ENCODE measurements at regions not wholly inside any gene's neighbourhood (a gene's known extent, or its start where the extent isn't known, plus 50 kb on each side); places are given as distances from the start of the nearest gene placed in this dataset.

DNA sequence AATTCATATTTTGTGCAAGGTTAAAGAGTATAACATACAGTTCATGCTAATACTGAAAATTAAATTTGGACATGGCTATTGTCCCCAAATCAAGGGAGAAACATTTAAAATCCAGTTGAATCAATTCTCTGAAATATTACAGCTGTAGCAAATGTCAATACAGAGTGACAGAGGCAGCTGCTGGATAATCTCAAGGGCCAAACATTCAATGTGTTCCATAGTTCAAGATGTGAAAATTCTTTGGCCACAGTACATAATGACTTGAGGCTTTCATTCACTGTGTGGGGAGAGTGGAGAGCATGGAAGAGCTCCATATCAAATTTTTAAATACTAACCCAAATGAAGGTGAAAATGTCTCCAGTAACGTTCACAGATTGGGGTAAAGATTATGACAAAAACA, 1192.8 kb upstream of the CADM2 start:
- no peak for FAIRE-seq

DNA sequence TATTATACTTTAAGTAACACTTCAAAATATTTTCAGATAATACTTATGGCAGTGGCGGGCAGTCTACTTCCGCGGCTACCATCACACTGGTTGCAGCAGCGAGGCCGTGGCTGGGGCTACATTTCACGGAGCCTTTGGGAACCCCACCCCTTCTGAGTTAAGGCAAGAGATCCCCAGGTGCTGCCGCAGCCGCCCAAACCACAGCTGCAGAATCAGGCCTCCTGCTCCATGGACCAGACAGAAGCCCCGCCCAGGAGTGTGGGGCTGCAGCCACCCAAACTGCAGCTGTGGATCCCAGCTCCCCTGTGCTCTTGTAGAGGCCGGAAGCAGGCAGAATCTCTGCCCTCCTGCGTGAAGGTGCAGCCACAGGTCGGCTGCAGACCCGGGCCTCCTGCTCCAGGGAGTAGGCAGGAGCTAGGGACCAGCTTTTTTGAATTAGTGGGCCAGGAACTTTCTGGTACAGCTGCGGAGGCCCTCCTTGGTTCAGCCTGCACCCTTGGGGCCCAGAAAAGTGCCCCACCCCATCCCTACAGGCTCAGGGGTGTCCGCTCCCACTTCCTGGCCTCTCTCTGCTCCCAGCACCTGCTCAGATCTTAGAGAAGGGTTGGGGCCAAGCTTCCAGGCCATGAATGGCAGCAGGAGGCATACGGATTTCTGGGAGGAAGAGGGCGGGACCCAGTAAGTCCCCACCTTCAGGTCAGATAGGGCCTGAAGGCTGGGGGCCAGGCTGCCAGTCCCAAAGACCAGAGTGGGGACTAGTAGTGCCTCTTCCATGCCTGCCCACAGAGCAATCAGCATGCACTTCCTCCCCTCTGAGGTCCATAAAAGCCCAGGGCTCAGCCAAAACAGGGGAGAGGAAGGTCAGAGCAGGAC, 1188.8 kb upstream of the CADM2 start:
- FAIRE-seq, result no peak

DNA sequence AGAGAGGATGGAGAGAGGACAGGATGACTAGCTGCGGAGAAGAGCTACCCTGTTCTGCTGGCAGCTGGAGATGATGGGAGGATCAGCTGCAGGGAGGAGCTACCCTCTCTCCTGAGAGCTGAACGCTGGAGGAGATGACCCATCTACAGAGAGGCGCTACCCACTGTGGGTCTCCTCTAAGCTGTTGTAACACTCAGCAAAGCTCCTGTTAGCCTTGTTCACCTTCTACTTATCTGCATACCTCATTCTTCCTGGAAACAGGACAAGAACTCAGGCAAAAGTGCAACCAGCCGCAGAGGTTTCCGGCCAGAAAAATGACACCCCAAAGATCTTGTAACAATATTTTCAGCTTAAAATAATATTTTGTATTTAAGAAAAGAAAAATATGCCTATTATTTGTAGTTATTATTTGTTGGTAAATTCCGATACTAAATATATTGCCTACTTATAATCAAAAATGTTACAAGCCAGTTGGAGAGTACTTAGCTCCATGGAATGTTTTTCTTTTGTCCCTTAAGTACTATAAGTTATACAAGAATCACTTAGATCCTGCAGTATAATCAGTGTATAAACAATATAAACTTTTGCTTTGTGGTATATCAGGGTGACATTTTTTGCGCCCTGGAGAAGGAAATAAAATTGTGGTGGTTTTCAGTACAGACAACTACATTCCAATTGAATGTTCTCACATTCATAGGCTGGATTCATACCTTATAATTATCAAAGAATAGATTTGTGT, 1188.0 kb upstream of the CADM2 start:
- FAIRE-seq, result no peak

DNA sequence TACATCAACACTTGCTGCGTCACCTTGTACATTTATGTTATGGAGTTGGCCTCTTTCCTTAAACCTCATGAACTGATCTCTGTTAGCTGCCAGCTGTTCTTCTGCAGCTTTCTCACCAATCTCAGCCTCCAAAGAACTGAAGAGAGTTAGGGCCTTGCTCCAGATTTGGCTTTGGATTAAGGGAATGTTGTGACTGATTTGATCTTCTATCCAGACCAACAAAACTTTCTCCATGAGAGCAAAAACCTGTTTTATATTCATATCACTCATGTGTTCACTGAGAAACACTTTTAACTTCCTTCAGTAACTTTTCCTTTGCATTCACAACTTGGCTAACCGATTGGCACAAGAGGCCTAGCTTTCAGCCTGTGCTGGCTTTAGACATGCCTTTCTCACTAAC, 1156.0 kb upstream of the CADM2 start:
- no peak for FAIRE-seq

DNA sequence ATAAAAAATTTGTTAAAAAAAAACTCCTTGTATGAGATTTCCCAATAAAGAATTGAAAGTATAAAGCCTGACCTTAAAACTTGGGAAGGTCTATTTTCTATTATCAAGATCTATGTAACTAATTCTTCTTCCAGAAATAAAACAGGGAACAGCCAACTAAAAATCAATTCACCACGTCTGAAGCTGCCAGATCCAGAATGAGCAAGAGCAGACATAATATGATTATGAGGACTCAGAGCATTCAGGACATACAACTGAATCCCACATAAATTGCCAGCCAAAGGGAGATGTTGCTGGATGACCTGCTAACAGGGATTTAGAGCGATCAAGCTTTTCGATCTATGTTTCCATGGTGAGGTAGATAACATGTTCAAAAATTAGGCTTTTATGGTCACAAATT, 1151.3 kb upstream of the CADM2 start:
- FAIRE-seq, result no peak

DNA sequence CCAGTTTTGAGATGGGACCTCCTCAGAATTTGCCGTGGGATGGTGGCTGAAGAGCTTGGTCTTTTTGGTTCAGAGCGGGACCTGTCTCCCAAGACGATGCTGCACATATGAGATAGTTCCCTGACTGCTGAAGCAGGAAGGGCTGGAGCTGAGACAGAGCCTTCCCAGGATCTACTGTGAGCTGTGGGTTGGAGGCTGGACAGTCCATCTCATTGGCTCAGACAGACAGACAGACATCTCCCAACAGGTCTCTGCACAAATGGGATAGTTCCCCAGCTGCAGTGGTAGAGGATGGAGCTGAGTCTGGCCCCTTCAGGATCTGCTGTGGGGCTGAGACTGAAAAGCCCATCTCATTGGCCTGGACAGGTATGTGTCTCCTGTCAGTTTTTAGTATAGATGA, 1145.6 kb upstream of the CADM2 start:
- no peak for FAIRE-seq

DNA sequence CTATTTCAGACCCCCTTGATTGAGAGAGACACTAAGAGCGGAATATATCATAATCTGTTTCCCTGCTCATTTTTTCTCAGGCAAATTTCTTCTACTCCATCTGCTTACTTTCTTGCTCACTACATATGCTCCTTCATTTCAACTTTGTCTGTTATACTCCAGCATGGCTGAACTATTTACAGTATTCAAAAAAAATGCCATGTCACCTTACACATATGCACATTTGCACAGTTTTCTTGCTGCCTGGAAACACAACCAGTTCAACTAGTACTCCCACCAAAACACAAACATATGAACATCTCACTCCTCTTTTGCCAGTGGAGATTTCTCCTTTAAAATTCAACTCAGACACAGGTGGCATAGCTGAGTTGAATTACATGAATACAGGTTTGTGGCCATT, 1142.1 kb upstream of the CADM2 start:
- FAIRE-seq, result no peak

DNA sequence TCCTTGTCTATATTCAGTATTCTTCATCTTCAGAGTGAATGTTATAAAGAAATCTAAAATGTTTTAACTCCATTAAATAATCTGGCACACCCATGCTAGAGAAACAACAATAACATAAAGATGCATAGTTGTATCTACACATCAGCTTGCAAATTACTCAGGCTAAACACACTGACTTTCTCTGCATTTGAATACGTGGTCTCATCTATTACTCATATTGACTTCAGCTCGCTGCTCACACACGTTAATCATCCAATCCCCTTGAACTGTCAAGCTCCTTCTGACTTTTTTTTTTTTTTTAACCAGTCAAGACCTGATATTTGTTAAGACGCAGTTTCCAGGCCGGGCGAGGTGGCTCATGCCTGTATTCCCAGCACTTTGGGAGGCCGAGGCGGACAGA, 1137.3 kb upstream of the CADM2 start:
- FAIRE-seq, result no peak

DNA sequence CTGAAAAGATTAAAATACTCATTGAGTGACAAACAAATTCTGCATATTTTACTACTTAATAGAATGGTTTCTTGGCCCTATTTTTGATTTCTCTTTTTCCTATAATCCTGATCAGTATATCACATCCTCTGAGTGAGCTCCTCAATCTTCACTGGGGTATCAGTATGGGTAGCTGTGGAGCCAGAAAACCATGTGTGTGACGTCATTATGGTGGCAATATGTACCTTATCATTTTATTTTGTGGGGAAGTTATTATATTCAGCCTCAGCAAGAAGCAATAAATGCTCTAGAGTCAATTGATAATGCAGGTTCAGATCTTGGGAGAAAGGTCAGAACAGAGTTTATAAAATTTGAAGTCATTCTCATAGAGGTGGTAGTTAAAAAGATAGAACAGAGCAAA, 1135.7 kb upstream of the CADM2 start:
- FAIRE-seq, result no peak

DNA sequence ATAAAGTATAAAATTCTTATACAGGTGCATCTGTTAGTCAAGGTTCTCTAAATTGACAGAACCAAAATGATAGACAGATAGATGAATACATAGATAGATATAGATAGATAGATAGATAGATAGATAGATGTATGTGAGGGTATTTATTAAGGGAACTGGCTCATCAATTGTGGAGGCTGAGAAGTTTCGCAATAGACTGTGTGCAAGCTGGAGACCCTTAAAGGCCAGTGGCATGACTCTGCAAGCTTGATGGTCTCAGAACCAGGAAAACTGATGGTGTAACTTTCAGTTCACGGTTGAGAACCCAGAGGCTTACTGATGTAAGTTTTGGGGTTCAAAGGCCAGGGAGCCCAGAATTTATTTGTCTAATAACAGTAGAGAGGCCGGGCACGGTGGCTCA, 1123.7 kb upstream of the CADM2 start:
- FAIRE-seq, result no peak

DNA sequence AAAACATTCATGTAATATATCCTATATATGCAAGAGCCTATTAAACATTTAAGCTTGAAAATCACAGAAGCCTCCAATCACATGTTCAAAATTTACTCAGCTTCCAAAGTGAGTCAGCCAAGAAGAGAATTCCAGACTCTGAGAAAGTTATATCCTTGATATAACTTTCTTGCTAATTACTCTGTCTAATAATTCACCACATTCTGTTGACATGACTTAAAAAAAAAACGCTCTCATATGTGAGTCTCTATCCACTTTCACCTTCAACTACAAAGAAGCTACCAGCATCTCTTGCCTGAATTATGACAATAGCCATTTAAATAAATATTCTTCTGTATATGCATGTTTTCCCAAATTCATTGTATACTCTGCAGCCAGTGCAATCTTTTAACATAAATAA, 1116.3 kb upstream of the CADM2 start:
- FAIRE-seq, result no peak

DNA sequence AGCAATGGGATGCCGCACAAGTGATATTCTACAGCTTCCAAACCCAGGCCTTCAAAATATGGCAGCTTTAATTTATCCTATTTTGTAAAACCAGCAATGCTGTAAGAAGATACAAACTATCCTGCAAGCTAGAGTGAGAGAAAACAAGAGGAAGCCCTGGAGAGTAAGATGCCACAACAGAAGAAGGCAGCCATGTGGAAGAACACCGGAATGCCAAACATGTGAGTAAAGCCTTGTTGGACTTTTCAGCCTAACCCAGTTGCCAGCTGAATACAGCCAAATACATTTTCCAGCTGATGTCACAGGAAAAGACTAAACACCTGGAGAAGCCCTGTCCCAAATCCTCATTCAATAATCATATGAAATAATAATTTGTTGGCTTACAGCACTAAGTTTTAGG, 1115.1 kb upstream of the CADM2 start:
- no peak for FAIRE-seq

DNA sequence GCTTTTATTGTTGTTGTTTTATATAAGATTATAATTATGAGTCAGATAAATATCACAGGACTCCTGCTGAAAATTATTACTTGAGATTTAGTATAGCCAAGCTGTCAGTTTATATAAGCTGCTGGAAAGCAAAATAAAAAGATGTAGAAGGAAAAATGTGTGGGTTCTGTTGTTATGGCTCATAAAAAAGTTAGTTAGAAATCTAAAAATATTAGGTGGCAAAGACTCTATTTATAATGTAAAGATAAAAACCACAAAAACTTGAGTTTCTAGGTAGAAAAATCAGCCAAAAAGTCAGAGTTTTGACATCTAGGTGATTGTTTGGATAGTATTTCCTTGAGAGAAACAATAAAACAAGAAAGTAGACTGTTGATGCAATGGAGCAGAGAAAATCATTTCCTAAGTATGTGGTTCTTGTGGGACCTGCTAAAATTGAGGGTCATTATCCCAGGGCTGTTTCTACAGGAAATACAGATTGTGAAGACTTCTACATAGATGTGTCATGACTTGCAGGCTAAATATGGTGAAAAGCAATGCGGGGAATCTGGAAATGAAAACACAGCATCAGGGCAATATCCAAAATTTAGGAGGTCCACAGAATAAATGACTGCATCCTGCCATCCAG, 1109.6 kb upstream of the CADM2 start:
- no peak for FAIRE-seq

DNA sequence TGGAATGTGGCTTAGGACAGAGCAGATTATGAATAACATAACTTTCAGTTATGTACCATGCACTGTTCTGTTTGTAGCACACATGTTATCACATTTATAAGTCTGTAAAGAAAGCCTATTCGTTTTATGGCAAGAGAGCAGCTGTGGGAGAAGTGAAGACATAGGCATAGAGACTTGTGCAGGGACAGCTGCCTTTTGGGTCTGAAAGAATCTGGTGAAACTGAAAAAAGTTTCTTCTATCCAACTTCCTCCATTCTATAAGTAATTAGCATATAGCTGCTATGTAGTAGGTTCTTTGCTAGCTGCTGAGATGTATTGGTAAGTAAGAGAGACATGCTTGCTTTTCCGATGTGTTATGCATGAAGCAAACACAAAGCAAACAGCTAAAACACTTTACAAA, 1095.4 kb upstream of the CADM2 start:
- FAIRE-seq, result no peak

DNA sequence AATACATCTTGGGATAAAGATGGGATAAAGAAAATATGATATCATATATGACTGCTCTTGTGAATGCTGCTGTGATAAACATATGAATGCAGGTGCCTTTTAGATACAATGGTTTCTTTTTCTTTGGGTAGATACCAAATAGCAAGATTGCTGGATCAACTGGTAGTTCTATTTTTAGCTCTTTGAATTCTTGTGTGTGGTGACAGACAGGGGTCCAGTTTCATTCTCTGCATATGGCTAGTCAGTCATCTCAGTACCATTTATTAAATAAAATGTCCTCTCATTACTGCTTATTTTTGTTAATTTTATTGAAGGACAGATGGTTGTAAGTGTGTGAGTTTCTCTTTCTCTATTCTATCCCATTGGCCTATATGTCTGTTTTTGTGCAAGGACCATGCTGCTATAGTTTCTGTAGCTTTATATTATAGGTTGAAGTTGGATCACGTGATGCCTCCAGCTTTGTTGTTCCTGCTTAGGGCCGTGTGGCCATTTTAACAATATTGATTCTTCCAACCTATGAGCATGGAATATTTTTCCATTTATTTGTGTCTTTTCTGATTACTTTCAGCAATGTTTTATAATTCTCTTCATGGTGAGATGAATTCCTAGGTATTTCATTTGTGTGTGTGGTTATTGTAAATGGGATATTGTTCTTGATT, 1089.8 kb upstream of the CADM2 start:
- no peak for FAIRE-seq

DNA sequence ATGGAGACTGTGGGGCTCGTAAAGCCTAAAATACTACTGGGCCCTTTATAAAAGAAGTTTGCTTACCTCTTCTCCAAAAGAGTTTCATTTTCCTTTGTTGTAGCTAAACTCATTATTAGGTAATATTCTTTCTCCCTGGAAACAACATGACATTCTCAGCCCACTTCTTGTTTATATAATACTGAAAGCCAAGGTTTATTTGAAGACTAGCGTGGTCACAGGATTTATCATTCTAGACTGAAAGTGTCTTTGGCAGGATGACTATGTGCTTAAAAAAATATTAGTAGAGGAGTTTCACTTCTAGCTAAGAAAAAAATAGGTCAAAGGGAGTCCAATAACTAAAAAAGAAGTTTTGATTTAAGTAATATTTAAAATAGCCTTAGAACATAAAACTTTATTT, 1085.2 kb upstream of the CADM2 start:
- FAIRE-seq, result no peak

DNA sequence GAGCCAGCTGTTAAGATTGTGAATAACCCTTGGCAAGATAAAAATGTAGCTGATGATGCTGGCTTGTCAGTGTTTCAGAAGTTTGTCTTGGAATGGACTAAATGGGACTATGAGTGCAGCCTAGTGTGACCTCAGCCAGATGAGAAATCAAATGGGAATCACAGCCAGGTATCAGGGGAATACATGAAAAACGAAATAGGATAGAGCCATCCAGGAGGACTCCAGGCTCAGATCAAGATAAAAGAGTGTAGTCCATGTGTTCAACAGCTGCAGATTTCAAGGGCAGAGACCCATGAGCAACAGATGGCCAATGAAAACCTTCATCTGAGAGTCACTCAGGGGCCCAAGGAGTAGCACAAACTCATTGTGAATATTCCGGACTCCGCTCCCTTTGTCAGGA, 1080.9 kb upstream of the CADM2 start:
- FAIRE-seq, result no peak

DNA sequence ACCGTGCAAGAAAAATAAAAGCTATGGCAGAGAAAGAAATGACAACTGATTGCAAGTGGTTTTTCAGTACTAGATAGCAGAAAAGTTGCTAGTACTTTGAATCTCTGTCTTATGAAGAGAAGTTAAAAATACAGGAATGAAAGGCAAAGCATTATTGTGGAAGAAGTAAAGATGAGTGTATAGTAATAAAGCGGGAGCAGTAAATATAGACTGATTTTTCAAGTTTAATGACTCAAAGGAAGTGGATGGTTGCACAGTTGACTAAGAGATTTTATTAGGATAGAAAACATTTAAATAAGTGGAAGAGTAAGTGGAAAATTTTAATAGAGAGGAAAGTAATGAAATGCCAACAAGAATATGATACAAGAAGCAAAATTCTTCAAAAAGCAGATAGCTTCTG, 1076.1 kb upstream of the CADM2 start:
- FAIRE-seq, result no peak

DNA sequence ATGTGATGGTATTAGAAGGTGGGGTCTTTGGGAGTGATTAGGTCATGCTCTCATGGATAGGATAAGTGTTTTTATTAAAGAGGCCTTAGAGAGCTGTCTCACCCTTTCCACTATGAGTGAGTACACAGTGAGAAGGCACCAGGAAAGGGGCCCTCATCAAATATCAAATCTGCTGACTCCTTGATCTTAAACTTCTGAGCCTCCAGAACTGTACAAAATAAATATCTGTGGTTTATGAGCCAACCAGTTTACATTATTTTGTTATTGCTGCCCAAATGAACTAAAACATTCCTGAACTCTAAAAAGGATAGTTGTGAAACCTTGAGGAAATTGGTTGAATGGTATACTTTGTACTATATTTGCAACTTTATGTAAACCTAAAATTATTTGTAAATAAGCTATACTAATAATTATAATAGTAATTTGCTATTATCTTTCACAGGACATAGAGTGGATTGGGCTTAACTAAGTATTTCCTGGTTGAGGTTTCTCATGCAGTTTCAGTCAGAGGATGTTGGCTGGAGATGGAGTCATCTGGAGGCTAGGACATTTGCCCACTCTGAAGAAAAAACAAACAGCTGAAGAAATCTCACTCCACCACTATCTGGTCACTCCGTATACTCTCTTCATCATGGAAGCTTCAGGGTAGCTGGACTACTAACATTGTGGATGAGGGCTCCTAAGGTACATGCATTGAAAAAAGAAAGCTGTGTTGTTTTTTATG, 1068.6 kb upstream of the CADM2 start:
- no peak for FAIRE-seq

DNA sequence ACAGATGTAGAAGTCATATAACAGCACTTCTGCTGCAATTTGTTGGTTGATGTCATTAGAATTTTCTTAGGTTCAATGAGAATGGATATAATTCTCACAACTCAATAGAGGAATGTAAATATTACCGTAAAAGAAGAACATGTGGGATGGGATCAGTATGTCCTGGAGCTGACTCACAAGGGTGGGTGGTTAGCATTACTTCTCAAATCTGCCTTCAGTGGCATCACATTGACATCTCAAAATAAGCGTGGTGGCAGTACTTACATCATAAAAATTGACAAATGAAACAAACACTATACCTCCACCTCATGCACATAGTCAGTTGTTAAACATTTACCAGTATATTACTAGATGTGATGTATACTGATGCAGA, 1068.0 kb upstream of the CADM2 start:
- FAIRE-seq, result no peak

DNA sequence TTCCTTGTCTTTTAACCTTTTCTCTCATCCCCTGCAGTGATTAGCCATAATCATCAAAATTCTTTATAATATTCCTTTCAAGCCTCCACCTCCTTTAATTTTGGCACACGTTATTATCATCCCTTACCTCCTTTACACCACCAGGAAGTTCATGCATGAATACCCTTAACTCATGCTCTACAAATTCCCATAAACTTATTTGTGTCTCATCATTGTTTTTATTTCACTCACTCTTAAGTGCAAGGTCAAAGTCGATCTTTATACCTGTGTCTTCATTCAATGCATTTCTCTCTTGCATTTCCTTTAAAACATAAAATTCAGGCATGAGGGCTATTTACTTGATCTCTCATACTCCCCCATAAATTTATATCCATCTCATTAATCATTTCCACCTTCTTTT, 1064.6 kb upstream of the CADM2 start:
- no peak for FAIRE-seq

DNA sequence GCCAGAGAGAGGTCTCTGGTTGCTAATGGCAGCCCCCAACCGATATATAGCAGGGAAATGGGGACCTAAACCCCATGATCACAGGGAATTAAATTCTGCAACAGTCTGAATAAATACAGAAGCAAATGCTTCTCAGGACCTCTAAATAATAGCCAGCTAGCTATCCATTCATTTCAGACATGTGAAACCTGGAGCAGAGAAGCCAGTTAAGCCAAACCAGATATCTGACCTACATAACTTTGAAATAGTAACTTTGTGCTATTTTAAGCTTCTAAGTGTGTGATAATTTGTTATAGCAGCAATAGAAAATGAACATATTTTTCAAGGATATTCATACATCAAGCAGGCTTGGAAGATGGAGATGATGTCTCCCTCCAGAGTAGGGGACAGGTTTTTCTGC, 1062.9 kb upstream of the CADM2 start:
- no peak for FAIRE-seq

Measured in islet of Langerhans (tissue), 1 donor.